Esophagus mucosa (tissue), 1 donor: ENCODE measurements at regions not wholly inside any gene's neighbourhood (a gene's known extent, or its start where the extent isn't known, plus 50 kb on each side); places are given as distances from the start of the nearest gene placed in this dataset.
A peak's percentile ranks its signal among the peaks of the same experiment; 100 is the strongest.

Experiments used
- ATAC-seq: fragments of 200-7000 bp; cut with Tn5 transposase; one replicate; pipeline ENCODE4 v1.9.1; 2020
- donor health status: DM: yes; HTN: yes; CAD: no.

DNA sequence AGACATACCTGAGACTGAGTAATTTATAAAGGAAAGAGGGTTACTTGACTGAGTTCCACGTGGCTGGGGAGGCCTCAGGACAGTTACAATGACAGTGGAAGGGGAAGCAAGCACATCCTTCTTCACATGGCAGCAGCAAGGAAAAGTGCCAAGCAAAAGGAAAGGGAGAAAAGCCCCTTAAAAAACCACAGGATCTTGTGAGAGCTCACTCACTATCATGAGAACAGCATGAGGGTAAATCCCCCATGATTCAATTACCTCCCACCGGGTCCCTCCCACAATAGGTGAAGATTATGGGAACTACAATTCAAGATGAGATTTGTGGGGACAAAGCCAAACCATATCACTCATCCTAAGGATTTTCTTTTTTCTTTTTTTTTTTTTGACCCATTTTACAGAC, 177.8 kb upstream of the EEA1 start:
- ATAC-seq = no peak

DNA sequence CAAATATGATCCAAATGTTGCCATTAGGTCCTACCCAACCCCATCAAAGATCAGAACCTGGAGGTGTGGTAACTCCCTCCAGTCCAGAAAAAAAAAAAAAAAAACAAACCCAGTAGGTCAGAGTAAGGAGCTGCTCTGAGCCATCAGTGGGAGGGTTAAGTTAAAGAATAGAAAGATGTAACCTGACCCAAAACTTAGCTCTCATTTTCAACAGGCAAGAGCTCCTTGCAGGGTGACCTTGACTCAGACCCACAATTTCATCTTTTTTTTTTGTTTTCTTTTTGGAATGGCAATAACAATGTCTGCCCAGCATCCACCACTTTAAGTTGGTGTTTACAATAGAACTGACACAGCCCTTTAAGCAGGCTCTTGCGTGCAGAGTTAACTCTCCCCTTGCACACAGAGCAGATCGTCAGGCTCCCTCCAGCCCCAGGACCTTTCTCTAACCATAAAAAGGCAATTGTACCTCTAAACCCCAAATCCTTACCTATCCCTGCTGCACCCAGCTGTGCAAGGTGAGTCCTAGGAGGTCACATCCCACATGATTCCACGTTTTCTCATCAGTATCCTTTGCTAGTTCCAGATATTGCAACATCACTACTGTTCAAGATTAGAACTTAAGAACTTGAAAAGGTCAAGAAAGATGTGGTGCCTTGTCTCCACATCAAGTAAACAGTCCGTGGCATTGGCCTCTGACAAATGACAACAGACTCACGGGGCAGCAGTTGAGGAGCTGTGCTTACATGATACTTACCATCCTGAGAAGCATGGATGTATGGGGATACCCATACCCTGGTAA, 178.6 kb upstream of the EEA1 start:
- no peak for ATAC-seq

DNA sequence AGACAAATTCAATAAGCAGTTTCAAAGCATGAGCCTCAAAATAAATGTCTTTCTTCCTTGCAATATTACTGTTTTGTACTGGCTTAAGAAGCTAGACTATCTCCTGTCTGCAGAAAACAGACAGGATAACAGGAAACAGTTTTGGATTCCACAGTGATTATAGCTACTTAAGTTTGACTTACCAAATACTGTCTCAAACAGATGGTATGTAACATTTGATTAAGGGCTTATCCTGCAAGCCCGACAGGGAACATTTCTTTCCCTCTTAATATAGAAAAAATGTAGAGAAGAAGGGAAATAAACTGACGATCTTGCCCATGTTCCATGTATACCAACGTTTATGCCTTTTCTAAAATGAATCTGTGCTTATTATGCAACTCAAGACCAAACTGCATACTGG, 179.9 kb upstream of the EEA1 start:
- ATAC-seq = no peak

DNA sequence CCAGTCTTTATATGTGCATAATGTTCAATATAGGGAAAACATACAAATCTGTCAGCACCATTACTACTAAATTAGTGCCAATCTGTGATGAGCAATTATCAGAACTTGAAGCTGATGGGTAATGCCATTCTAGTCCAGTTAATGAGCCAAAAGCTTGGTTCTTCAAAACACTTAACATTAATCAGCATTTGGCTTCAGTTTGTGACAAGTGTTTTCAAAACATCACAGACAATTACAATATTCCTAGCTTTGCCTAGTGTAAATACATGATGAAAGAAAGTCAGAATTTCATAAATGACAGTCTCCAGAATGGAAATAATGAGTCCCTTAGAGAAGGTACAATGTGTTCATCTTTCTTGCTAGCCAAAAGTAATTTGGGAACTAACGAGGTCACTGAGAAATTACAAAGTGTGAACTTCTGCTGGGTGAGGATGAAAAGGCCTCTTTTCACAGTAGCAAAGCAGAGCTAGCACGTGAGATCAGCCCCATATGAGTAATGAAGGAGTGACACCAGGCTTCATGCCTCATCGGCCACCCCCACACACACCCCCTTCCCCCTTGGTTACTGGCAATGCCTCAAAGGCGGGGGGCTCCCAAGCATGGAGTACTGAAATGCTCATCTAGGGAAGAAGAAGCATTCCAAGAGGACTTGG, 180.6 kb upstream of the EEA1 start:
- no peak for ATAC-seq

DNA sequence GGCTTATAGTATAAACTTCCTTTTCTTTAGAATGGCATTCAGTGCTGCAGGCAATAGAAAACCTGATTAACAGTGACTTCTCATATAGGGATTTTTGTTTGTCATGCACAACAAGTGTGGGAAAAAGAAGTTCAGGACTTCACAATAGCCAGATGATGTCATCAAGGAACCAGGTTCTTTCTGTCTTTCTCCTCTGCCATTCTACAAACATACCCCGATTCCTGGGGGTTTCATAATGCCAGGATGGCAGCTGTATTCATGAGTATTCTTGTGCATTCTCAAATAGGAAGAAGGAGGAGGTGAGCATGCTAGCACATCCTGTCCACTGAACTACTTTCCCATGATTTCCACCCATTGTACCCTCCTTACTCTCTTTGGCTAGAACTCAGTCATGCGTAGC, 182.7 kb upstream of the EEA1 start:
- no peak for ATAC-seq

DNA sequence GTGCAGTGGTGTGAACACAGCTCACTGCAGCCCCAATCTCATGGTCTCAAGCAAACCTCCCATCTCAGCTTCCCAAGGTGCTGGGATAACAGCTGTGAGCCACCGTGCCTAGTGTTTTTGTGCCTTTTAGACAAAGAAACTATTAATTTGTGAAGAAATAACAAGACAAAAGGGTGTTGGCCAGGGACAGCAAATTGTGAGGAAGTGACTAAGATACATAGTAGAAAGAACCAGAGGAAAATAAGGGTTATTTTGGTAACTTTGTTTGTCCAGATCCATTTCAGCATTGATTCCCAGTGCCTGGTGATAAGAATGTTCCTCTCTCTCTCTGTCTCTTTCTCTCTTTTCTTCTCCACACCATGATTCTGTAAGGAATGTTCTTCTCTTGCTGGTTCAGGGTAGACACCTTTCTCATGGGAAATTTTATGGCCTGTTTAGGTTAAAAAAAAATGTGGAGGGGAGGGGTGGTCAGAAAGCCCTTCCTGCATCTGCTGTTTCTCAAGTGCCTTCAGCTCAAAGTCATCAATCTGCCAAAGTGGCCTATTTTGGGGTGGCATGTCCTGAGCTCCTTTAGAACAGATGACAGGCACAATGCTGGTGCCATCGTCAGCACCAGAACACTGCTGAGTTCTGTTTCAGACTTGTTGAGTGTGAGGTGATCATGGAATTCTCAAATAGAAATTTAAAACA, 184.4 kb upstream of the EEA1 start:
- no peak for ATAC-seq

DNA sequence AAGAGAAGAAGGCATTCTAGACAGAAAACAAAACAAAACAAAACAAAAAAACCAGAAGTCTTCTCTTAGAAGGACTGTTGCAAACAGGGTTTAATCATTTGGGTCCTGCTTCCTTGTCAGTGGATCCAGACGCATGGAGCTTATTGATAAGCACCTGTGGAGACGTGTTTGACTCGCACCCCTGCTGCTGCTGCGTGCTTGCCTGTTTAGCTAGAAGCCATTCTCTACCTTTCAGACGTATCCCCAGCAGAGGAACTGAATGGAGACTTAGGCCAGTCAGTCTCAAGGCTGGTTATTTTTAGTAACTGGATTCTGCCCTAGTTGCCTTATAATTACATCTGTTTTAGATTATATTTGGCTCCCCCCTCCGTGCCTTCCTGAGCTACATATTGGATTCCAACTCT, 186.1 kb upstream of the EEA1 start:
- ATAC-seq = no peak

DNA sequence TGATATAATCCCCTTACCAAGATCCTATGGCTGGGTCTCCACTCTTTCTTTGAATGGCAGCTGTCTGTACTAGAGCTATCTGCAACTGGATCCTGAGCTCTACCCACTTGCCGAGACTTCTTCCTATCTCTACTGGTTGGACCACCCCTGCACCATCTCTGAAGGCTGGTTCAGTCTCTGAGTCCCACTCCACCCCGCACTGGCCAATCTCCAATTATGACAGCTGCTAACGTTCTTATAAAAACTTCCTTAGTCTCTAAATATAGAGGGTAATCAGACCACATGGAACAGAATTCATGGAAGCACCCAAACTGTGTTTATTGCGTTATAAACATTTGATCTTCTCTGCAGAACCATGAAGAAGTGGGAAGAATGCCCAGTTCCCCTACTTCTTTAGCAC, 186.6 kb upstream of the EEA1 start:
- no peak for ATAC-seq

DNA sequence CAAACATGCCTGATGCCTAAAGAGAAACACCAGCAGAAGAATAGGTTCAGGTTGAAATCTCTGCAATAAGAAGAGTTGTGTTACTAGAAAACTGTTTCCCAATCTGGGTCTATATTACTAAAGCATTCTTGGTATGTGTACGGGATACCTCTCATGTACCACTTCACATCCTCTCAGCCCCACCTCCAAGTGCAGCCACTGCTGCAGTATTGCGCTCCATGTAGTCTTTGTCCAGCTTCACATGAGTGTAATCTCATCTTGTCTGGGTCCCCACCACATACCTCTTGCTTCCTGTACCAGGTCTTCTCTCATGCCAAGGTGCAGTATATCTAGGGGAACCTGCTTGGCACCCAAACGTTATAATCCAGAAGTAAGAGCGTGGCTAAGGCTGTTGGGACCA, 187.5 kb upstream of the EEA1 start:
- no peak for ATAC-seq

DNA sequence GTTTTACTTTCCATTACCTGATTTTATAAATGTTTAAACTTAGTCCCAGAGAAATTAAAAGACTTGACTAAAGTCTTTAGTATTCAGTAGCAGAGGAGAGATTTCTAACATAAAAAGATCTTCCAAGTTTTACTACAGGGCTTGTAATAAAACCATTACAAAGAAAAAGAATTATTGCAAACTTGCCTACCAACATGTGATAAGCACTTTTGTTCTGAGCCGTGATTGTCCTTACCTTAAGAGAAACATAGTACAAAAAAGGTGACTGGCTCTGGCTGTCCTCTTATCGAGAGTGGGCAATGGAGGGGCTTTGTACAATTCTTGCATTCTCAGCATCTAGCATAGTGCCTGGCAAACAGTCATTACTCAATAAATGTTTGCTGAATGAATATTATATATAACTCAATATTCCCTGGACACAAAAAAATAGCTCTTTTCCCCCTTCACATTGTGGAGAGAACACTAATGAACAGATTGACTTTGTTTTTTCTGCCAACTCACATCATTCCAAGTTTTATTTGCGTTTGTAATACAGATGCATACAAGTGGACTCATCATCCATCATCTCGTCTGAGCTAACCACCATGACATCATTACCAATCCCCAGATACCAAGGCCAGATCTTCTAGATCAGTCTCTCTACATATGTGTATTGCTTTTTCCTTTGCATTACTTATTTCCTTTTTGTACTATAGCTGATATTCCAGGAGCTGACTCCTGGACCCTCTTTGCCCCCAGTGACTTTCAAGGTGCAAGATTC, 192.8 kb upstream of the EEA1 start:
- ATAC-seq = peak; percentile 46

DNA sequence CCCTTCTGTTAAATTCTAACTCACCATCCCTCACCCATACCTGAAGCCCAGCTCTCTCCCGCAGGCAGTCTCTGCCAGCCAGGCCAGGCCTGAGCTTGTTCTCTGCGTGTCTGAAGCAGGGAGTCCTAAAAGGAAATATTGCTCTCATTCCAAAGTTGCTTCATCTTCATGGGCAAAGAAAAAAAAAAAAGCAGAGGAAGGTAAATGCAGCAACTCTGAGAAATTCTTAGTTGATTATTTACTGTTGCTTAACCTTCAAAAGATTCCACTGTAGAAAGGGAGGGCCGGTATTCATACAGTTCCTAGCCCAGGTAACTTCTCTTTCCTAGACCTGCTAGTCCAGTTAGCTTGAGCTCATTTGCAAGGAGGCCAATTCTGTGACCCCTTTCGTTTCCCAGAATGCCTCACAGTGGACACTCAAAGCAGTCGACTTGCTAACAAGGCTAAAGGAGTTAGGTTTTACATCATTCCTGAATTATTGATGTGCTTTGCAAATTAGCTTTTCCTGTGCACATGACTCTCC, 193.5 kb upstream of the EEA1 start:
- ATAC-seq = peak; percentile 94

DNA sequence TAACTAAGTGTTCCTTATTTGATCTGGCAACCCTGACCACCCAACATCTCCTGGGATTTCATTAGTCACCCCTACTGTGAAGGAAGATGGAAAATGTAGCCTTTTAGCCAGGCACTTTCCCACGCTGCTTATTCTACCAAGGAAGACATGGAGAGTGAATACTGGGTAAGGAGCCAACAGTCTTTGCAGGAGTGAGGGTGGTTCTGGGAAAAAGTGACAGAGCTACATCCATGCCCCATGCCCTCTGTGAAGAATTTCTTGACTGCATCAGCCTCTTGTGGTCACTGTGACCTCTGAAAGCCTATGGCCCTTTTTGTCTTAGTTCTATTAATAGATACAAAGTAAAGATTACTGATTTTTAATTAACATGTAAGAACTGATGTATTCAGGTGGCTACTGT, 196.0 kb upstream of the EEA1 start:
- no peak for ATAC-seq

DNA sequence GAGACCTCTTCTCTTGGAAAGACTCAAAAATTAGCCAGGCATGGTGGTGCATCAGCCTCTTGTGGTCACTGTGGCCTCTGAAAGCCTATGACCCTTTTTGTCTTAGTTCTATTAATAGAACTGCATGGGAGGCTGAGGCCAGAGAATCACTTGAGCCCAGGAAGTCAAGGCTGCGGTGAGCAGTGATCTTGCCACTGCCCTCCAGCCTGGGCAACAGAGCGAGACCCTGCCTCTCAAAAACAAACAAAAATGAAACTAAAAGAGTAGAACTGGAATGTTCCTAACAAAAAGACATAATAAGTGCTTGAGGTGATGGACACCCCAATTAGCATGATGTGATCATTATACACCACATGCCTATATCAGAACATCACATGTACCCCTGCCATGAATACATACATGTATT, 197.0 kb upstream of the EEA1 start:
- no peak for ATAC-seq

DNA sequence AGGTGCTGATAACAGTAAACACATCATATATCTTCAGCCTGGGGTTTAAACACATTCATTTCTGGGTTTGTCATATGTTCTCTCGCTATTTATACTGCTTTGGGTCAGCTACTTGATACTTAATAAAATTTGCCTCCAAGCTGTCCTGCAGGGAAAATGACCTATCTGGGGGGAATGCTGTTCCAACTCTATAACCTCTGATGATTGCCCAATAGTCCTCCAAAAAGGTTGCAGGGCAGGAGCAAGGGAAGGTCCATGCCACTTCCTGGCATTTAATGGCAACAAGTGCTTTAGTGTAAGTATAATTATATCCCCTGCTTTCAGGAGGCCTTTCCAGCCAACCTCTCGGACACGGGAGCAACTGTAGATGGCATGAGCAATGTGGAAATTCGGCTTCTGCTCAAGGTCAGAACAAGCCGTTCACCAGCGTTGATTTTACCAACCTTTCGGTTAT, 198.0 kb upstream of the EEA1 start:
- no peak for ATAC-seq

DNA sequence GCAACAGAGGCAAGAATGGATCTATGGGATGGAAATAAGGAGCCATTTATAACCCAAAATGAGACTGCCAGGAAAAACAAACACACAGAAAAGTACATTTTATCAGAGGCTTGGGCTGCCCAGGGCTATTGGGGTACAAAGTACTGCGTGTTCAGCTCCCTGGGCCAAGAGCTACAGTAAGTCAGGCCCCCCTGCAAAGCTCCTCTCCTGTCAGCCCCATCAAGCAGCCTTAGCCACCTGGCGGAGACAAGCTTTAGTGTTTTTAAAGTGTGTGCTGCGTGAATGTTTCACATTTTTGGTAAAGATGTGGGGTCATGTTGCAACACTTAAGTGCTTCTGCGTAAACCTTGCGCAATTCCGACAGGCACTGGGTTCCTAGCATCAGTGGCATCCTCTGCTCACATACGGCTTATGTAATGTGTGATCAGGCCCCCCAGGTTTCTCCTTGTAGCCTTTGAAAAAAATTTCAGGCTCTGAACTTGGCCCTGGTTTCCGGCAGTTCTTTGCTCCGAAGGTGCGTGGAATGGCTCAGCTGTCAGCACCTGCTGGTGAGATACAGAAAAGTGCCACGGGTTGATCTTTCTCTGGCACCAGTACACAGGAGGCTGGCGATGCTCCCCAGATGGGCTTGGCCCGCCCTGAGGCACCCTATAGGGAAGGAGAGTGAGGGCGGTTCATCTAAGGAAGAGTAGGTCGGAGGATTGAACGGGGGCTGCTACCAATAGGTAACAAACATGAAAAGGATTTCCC, 198.7 kb upstream of the EEA1 start:
- ATAC-seq = peak; percentile 78

DNA sequence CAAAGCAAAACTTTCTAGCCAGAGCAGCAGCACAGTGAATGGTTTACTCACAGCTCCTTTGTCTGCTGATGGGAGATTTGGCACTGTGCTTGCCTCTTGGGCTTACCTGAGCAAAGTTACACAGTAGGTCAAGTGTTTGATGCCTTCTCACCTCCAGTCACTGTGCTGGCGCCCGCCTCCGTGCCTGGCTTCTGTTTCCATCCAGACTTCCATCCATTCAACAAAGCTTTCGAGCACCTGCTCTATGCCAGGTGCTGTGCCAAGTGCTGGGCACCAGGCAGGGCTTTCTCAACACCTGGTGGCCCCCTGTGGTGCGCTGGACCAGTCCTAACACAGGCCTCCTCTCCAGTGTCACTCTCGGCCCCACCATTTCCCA, 199.2 kb upstream of the EEA1 start:
- peak; percentile 30 for ATAC-seq

DNA sequence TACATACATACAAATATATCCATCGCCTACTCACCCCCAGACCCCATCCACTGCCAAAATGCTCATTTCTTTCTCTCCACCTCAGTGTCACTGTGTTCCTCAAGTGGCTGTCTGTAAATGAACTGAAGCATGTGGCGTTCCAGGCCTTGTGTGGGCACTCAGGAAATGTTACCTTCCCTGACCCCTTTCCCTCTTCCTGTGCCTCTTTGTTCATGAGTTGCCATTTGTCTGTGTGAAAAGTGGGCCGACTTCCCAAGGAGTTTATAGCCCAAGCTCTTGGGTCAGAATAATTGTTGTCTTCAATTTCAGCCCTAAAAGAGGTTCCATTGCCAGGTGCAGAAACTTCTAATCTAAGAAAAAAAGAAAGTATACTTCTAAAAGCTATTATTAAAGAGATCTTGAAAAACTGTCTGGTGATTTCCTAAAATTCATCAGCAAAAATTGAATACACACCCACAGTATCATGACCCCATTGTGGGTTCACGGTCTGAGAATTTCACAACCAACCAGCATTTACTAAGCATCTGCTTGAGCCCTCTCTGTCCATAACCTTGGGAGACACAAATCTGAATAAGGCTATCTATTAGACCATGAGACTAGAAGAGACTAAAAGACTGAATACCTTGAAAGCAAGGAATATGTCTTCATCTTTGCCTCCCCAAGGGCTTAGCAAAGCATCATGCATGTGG, 201.4 kb upstream of the EEA1 start:
- no peak for ATAC-seq

DNA sequence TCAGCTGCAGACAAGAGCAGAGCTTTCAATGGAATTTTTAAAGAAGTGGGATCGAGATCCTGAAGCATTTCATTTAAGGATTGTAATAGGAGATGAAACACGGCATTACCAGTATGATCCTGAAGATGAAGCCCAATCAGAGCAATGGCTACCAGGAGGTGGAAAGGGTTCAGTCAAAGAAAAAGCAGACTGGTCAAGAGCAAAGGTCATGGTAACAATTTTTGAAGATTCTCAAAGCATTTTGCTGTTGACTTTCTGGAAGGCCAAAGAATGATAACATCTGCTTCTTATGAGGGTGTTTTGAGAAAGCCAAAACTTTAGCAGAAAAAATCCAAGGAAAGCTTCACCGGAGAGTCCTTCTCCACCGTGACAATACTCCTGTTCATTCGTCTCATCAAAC, 204.3 kb upstream of the EEA1 start:
- ATAC-seq = no peak

DNA sequence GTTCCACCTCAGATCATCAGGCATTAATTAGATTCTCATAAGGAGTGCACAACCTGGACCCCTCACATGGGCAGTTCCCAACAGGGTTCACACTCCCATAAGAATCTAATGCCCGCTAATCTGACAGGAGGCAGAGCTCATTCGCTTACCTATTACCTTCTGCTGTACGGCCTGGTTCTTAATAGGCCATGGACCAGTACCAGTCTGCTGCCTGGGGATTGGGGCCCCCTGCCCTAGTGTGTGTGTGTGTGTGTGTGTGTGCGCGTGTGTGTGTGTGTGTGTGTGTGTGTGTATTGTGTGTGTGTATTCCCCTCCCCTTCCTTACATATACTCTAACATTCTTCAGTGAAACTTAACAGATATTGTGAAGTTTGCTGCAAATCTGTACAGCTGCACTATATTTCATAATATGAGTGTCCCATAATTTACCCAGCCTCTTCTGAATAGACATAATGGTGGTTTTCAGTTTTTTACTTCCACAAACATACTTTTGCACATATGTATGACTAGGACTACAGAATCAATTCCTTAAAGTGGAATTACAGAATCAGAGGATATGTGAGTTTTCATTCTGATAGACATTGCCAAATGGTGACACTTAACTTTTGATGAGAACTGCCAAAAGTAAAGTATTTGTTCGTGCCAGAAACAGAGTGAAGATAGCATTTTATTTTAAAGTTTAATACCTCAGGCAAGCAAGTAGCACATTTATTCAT, 205.2 kb upstream of the EEA1 start:
- ATAC-seq = no peak

DNA sequence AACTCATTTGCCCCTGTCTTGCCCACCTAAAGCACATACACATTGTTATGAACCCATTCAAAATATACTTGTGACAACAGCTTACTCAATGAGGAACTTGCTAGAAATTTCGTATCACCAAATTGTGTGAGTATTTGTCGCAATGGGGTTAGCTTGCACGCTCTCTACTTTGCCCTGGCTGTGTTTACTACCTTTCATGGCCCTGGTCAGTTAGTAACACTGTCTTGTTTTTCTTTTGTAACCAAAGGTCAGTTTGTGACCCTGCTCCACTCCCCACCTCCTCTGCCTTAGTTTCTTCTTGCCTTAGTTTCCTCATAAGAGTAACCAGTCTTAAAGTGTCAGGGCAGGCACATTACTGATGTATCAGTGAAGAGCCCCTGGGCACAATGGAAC, 205.8 kb upstream of the EEA1 start:
- no peak for ATAC-seq
